ENCODE measurements at regions not wholly inside any gene's neighbourhood (a gene's known extent, or its start where the extent isn't known, plus 50 kb on each side); places are given as distances from the start of the nearest gene placed in this dataset.

- no peak for DNase-seq
These were observed 559.0 kb upstream of the PSMD7 start for GRCh38 chr16:73737637-73738036.

GRCh38 chr16:73735954-73736353 is 560.7 kb upstream of the PSMD7 start:
- no peak for DNase-seq

GRCh38 chr16:73735018-73735417 is 561.6 kb upstream of the PSMD7 start:
- DNase-seq = no peak

GRCh38 chr16:73732681-73733080 is 563.9 kb upstream of the PSMD7 start:
- no peak for DNase-seq

GRCh38 chr16:73732143-73732542 is 564.5 kb upstream of the PSMD7 start:
- no peak for DNase-seq

GRCh38 chr16:73730481-73731090 is 566.0 kb upstream of the PSMD7 start:
- no peak for DNase-seq

- no peak for DNase-seq
These were observed 571.5 kb upstream of the PSMD7 start for GRCh38 chr16:73725156-73725555.

GRCh38 chr16:73724503-73724902 is 572.1 kb upstream of the PSMD7 start:
- DNase-seq = no peak

- DNase-seq = no peak
These were observed 579.2 kb upstream of the PSMD7 start for GRCh38 chr16:73717266-73717974.

- no peak for DNase-seq
These were observed 581.6 kb upstream of the PSMD7 start for GRCh38 chr16:73714976-73715375.

- no peak for DNase-seq
These were observed 582.7 kb upstream of the PSMD7 start for GRCh38 chr16:73713778-73714495.

- DNase-seq = no peak
These were observed 583.4 kb upstream of the PSMD7 start for GRCh38 chr16:73713251-73713650.

- no peak for DNase-seq
These were observed 585.1 kb upstream of the PSMD7 start for GRCh38 chr16:73711406-73712080.

GRCh38 chr16:73710526-73710925 is 586.1 kb upstream of the PSMD7 start:
- no peak for DNase-seq

- no peak for DNase-seq
These were observed 588.8 kb upstream of the PSMD7 start for GRCh38 chr16:73707863-73708262.

- no peak for DNase-seq
These were observed 592.7 kb upstream of the PSMD7 start for GRCh38 chr16:73703891-73704290.

- no peak for DNase-seq
These were observed 599.3 kb upstream of the PSMD7 start for GRCh38 chr16:73697336-73697735.

GRCh38 chr16:73692861-73693260 is 603.8 kb upstream of the PSMD7 start:
- no peak for DNase-seq

- no peak for DNase-seq
These were observed 612.8 kb upstream of the PSMD7 start for GRCh38 chr16:73683804-73684203.

GRCh38 chr16:73672135-73672534 is 624.2 kb upstream of the ZFHX3 start:
- no peak for DNase-seq

GRCh38 chr16:73670836-73671820 is 623.2 kb upstream of the ZFHX3 start:
- no peak for DNase-seq

GRCh38 chr16:73669535-73670274 is 621.8 kb upstream of the ZFHX3 start:
- no peak for DNase-seq
